ENCODE measurements at regions not wholly inside any gene's neighbourhood (a gene's known extent, or its start where the extent isn't known, plus 50 kb on each side); places are given as distances from the start of the nearest gene placed in this dataset.

DNA sequence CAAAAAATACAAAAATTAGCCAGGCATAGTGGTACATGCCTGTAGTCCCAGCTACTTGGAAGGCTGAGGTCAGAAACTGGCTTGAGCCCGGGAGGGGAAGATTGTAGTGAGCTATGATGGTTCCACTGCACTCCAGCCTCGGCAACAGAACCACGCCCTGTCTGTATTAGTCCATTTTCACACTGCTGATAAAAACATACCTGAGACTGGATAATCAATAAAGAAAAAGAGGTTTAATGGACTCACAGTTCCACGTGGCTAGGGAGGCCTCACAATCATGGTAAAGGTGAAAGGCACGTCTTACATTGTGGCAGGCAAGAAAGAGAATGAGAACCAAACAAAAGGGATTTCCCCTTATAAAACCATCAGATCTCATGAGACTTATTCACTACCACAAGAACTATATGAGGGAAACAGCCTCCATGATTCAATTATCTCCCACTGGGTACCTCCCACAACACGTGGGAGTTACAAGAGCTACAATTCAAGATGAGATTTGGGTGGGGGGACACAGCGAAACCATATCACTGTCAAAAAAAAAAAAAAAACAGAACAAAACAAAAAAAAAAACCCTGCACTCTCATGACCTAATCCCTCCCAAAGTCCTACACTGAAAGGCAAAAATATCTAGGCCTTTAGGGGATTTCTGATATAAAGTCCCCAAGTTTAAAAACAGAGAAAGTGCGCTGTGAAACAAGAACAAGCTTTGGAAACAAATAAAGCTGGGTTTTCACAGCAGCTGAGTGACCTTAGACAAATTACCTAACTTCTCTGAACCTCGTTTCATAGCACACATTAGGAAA is 224.7 kb downstream of the IGSF11 start:
- no peak for TF ChIP-seq GATA3 (IDR thresholded peaks at IDR 0.05; ENCODE audit: low read depth, low read length)
- no peak for TF ChIP-seq GATA2 (IDR thresholded peaks at IDR 0.05; ENCODE audit: low read depth, low read length)

GRCh38 chr3:118810499-118811035 is 224.1 kb downstream of the IGSF11 start:
- TF ChIP-seq GATA2 (IDR thresholded peaks at IDR 0.05; ENCODE audit: low read depth, low read length) (no peak), GATA3 (IDR thresholded peaks at IDR 0.05; ENCODE audit: low read depth, low read length) (no peak)

GRCh38 chr3:118811236-118811732 is 223.4 kb downstream of the IGSF11 start:
- TF ChIP-seq GATA2 (IDR thresholded peaks at IDR 0.05; ENCODE audit: low read depth, low read length) (no peak), GATA3 (IDR thresholded peaks at IDR 0.05; ENCODE audit: low read depth, low read length) (no peak)

DNA sequence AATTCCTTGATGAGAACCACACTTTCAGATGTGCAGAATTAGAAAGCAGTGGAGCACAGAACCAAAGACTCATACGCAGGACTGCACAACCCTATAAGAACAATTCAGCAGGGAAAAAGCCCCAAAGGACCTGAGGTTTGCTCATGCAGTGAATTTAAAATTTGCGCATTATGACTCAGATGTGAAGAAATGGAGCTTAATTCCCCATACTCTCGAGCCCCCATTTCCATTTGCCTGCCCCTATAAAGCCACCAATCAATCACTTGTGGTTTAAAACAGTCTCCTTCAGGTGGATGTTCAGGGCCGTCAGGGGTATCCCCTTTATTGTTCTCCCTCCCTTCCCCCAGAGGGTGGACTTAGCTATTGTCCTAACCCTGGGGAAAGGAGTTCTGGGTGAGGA is 221.2 kb downstream of the IGSF11 start:
- TF ChIP-seq GATA3 (IDR thresholded peaks at IDR 0.05; ENCODE audit: low read depth, low read length): no peak
- no peak for TF ChIP-seq GATA2 (IDR thresholded peaks at IDR 0.05; ENCODE audit: low read depth, low read length)

DNA sequence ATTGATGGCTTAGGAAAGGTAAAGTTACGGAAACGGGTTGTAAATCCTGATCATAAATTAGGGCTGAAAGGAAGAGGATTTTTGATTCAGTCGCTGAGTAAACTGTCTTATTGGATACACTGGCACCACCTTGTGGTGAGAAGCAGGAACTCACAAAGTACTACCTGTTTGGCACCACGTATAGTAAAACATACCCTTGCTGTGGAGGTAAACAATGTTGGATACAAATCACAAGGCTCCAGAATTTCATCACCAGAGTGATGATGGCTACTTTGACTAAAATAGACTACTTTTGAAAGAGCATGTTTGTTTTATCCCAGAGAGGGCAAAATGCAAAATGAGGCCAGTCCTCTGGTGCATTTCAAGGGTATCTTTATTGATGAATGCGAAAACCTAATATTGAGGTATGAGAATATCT is 216.9 kb downstream of the IGSF11 start:
- TF ChIP-seq GATA3 (IDR thresholded peaks at IDR 0.05; ENCODE audit: low read depth, low read length): no peak
- no peak for TF ChIP-seq GATA2 (IDR thresholded peaks at IDR 0.05; ENCODE audit: low read depth, low read length)

GRCh38 chr3:118818386-118818785 is 216.3 kb downstream of the IGSF11 start:
- no peak for TF ChIP-seq GATA3 (IDR thresholded peaks at IDR 0.05; ENCODE audit: low read depth, low read length)

GRCh38 chr3:118823626-118824025 is 211.0 kb downstream of the IGSF11 start:
- TF ChIP-seq GATA2 (IDR thresholded peaks at IDR 0.05; ENCODE audit: low read depth, low read length): no peak
- TF ChIP-seq GATA3 (IDR thresholded peaks at IDR 0.05; ENCODE audit: low read depth, low read length): no peak

- no peak for TF ChIP-seq GATA3 (IDR thresholded peaks at IDR 0.05; ENCODE audit: low read depth, low read length)
- no peak for TF ChIP-seq GATA2 (IDR thresholded peaks at IDR 0.05; ENCODE audit: low read depth, low read length)
Measured at GRCh38 chr3:118827446-118827845, 207.2 kb downstream of the IGSF11 start.

DNA sequence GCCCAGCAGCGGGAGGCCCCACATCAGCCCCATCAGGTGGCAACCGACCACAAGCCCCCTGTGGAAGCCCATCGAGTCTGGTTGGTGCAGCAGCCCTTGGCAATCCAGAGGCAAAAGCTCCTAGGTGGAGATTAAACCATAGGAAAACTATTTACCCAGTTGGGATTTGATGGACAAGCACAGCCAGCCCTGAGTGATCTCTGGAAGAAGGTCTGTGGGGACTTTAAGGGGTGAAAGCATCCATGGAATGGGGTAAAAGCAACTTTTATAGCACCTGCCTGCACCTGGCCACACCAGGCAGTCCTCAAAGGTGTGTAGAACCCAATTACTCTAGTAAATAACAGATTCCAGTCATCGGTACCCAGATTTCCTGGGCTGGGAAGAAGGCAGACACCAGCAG is 206.3 kb downstream of the IGSF11 start:
- TF ChIP-seq GATA2 (IDR thresholded peaks at IDR 0.05; ENCODE audit: low read depth, low read length) (no peak), GATA3 (IDR thresholded peaks at IDR 0.05; ENCODE audit: low read depth, low read length) (no peak)

DNA sequence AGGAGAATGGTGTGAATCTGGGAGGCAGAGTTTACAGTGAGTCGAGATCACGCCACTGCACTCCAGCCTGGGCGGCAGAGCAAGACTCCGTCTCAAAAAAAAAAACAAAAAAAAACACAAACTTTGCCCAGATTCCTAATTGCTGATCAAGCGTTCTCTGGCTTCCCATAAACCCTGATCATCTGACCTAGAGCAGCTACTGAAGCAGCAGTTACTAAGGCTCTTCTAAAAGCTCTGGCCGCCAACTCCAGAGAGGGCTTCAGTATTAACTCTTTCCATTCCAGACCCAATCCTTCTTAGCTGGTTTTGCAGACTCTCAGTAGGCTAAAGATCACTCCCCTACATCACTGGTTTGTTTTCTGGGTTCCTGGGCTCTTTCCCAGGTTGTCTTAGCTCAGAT is 201.6 kb downstream of the IGSF11 start:
- TF ChIP-seq GATA3 (IDR thresholded peaks at IDR 0.05; ENCODE audit: low read depth, low read length) (no peak), GATA2 (IDR thresholded peaks at IDR 0.05; ENCODE audit: low read depth, low read length) (no peak)

GRCh38 chr3:118838871-118839270 is 195.8 kb downstream of the IGSF11 start:
- TF ChIP-seq GATA3 (IDR thresholded peaks at IDR 0.05; ENCODE audit: low read depth, low read length) (no peak), GATA2 (IDR thresholded peaks at IDR 0.05; ENCODE audit: low read depth, low read length) (no peak)

GRCh38 chr3:118842147-118842863 is 192.3 kb downstream of the IGSF11 start:
- TF ChIP-seq GATA3 (IDR thresholded peaks at IDR 0.05; ENCODE audit: low read depth, low read length) (no peak), GATA2 (IDR thresholded peaks at IDR 0.05; ENCODE audit: low read depth, low read length) (no peak)

DNA sequence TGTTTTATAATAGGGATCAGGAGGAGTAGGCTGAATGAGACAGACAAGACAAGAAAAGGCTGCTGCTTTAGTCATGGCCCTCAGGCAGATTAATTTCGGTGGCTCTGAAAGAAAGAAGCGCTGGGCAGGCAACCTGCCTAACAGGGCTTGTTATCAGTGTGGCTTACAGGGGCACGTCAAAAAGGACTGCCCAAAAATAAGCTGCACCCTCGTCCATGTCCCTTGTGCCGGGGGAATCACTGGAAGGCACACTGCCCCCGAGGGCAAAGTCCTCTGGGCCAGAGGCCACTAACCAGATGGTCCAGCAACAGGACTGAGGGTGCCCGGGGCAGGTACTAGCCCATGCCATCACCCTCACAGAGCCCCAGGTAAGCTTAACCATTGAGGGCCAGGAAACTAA is 188.5 kb downstream of the IGSF11 start:
- TF ChIP-seq GATA2 (IDR thresholded peaks at IDR 0.05; ENCODE audit: low read depth, low read length) (no peak), GATA3 (IDR thresholded peaks at IDR 0.05; ENCODE audit: low read depth, low read length) (no peak)
